SIG-M5 treated with dmso at 0.1 percent for 504 hours (cell line): ENCODE measurements at regions not wholly inside any gene's neighbourhood (a gene's known extent, or its start where the extent isn't known, plus 50 kb on each side); places are given as distances from the start of the nearest gene placed in this dataset.

Experiments
- DNase-seq: peaks from one replicate; lab custom pipeline; 2025; ENCODE audit not compliant: unreplicated experiment; lab: John Stamatoyannopoulos, UW

GRCh38 chr11:27195837-27196202, 155.2 kb downstream of the BBOX1 start:
- DNase-seq, result no peak

- DNase-seq, result no peak
Measured at GRCh38 chr11:27194976-27195375, 154.4 kb downstream of the BBOX1 start.

GRCh38 chr11:27193434-27194225, 153.0 kb downstream of the BBOX1 start:
- DNase-seq, result no peak

GRCh38 chr11:27192184-27192583, 151.6 kb downstream of the BBOX1 start:
- DNase-seq, result no peak

GRCh38 chr11:27191639-27192038, 151.0 kb downstream of the BBOX1 start:
- no peak for DNase-seq

GRCh38 chr11:27188696-27189095, 148.1 kb downstream of the BBOX1 start:
- DNase-seq, result no peak

GRCh38 chr11:27187848-27188621, 147.4 kb downstream of the BBOX1 start:
- DNase-seq, result no peak

- DNase-seq, result no peak
Measured at GRCh38 chr11:27187075-27187847, 146.6 kb downstream of the BBOX1 start.

GRCh38 chr11:27186580-27186979, 146.0 kb downstream of the BBOX1 start:
- no peak for DNase-seq

GRCh38 chr11:27184458-27185312, 144.1 kb downstream of the BBOX1 start:
- no peak for DNase-seq

- DNase-seq, result peak; percentile 58
Measured at GRCh38 chr11:27183672-27184457, 143.2 kb downstream of the BBOX1 start.

GRCh38 chr11:27179334-27179733, 138.7 kb downstream of the BBOX1 start:
- no peak for DNase-seq

- no peak for DNase-seq
Measured at GRCh38 chr11:27178859-27179258, 138.2 kb downstream of the BBOX1 start.
